ENCODE measurements at regions not wholly inside any gene's neighbourhood (a gene's known extent, or its start where the extent isn't known, plus 50 kb on each side); places are given as distances from the start of the nearest gene placed in this dataset.

- no peak for DNase-seq (ENCODE audit: low read depth)
These were observed 134.4 kb upstream of the BTBD3 start for GRCh38 chr20:11783102-11783850.

DNA sequence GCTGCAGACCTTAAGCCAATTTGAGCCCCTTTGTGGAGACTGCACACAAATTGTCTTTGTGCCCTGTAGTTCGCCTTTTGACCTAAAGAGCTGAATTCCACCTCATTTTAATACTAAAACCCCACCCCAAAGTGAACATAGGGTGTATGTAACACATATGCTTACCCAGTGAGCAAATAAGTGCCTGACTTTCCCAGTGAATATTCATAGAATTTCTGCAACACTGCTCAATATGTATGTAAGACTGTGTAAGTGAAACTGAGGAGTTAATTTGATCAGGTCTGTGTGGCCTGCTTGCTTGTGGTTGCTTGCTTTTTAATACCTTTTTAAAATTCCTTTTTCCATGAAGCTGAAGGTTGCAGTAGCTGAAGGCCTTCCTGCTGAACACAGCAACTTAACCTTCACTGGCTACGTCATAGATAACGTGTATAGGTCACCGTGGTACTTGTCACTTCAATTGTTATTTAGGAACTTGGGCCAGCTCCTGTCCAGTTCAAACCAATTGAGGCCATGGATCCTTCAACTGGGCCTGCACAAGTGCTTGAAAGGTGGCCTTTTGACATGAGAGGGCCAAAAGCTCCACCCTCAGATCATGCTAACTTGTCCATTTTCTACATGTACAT lies 131.7 kb upstream of the BTBD3 start:
- no peak for DNase-seq (ENCODE audit: low read depth)

DNA sequence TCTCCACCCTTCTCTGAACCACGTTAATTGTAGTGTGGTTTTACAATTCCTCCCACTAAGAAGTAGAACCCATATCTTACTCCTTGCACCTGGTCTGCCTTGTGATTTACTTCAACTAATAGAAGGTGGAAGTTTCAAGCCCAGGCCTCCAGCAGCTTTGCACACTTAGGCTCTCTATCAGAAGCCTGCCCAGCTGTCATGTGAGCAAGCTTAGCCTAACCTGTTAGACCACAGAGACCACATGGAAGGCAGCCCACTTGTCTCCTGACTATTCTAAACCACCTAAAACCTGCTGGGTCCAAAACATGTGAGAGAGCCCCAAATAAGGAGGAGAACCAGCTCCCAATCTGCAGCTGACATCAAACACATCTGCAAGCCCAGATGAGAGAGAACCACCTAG lies 127.6 kb upstream of the BTBD3 start:
- no peak for DNase-seq (ENCODE audit: low read depth)

- DNase-seq (ENCODE audit: low read depth) = no peak
These were observed 126.4 kb upstream of the BTBD3 start for GRCh38 chr20:11791316-11791715.

GRCh38 chr20:11791835-11792567 lies 125.7 kb upstream of the BTBD3 start:
- DNase-seq (ENCODE audit: low read depth) = no peak

DNA sequence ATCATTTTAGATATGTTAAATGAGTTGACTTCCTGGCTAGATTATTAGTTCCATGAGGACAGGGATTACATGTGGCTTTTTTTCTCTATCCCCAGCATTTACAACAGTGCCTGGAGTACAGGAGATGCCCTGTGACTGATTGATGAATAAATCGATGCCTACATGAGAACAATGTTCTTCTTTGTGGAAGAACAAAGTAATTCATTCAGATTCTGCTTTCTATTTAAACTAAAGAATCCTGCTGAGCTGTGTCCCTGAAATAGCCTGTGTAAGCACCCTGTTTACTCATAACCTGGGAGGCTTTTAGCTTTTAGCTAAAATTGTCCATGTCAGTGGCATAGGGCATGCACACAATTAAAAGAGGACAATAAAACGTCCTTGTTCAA lies 125.1 kb upstream of the BTBD3 start:
- DNase-seq (ENCODE audit: low read depth) = no peak

- no peak for DNase-seq (ENCODE audit: low read depth)
These were observed 123.2 kb upstream of the BTBD3 start for GRCh38 chr20:11794525-11794924.

GRCh38 chr20:11795071-11795615 lies 122.5 kb upstream of the BTBD3 start:
- DNase-seq (ENCODE audit: low read depth) = no peak

- DNase-seq (ENCODE audit: low read depth) = no peak
These were observed 121.7 kb upstream of the BTBD3 start for GRCh38 chr20:11796026-11796425.

DNA sequence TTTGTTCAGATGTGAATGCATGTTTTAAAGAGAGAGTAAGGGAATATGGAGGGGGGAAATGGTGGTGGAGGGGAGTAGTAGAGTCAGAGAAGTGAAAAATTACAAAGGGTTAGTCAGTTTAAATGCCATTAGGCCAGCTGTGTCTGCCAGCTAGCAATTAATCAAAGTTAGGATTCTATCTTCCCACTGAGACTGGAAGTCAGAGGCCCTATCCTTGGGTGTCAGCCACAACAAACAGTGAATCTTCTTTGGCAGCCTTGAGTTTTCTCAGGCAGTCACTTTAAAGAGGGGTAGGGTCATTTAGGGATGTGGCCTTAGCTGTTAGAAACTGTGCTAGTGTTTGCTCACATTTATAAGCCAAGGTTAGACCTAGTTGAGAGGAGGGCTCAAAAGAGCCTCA lies 120.5 kb upstream of the BTBD3 start:
- no peak for DNase-seq (ENCODE audit: low read depth)

DNA sequence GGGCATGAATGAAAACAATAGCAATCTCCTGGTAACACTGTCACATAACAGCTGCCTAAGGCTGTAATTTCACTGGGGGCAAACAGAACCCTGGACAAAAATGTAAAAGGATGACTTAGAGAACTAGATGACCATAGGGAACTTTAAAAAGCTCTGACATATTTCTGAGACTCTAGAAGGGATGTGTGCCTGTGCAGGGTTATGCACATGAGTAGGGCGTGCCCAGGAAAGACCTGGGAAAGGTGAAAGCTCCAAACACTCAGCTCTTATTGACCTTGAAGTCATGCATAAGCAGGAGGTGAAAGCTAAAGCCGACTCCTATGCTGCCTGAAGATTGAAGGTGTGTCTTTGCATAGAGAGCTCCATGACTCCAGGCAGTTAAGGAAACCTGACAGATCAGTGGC lies 118.4 kb upstream of the BTBD3 start:
- DNase-seq (ENCODE audit: low read depth) = no peak

DNA sequence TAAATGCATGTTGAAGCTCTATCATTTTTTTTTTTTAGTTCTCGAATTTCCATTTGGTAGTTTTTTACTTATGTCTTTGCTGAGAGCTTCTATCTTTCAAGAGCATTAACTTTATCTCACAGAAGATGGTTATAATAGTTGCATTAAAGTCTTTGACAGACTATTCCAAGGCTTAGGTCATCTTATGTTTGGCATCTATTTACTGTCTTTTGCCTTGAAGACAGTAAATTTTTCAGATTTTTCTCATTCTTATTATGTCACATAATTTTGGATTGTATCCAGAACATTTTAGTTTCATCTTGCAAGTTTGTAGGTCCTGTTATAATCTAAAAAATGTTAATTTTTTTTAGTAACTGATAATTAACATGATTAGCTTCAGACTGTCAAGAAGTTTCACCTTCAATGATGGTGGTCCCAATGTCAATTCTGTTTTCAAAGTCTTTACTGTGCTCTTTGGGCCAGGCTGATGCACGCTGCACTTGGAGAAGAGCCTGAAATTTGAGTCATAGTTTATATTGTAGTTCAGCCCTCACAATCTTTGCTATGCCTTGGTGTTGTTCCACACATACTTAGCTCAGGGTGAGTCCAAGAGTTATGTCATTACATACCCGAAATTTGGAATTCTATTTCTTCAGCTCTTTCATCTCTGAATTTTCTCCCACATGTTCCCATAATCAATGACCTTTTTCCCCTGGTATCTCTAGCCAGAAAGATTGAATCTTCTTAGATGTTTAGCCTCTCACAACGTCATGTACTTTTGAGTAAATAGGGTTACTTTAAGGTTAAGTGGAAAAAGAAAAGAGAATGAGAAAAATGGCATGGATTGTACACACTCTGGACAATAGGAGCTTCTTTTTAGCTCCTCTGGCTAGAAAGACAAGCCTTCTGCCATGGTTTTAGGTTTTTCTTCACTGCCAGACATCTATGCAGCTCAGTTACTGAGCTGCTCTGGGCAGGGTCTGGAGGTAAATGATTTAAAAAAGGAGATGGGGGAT lies 110.3 kb upstream of the BTBD3 start:
- no peak for DNase-seq (ENCODE audit: low read depth)

- no peak for DNase-seq (ENCODE audit: low read depth)
These were observed 108.9 kb upstream of the BTBD3 start for GRCh38 chr20:11808841-11809240.

- no peak for DNase-seq (ENCODE audit: low read depth)
These were observed 107.2 kb upstream of the BTBD3 start for GRCh38 chr20:11810311-11811083.

DNA sequence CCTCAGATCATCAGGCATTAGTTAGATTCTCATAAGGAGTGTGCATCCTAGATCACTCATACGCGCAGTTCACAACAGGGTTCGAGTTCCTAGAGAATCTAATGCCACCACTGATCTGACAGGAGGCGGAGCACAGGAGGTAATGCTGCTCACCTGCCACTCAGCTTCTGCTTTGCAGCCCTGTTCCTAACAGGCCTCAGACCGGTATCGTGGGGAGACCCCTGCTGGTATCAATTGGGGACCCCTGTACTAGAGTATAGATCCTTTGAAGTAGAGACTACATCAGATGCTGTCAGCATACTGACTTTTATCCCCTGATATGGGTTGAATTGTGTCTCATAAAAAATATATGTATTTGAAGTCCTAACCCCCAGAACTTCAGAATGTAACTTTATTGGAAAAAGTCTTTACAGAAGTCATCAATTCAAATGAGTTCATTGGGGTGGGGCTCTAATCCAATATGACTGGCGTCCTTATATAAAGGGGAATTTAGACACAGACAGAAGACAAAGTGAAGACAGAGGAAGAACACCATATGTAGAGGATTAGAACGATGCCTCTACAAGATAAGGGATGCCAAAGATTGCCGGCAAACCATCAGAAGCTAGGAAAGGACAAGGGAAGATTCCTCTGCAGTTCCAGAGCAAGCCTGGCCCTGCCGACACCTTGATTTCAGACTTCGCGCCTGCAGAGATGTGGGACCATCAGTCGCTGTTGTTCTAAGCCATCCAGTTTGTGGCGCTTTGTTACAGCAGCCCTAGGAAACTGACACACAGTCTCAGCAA lies 104.4 kb upstream of the BTBD3 start:
- DNase-seq (ENCODE audit: low read depth) = no peak

DNA sequence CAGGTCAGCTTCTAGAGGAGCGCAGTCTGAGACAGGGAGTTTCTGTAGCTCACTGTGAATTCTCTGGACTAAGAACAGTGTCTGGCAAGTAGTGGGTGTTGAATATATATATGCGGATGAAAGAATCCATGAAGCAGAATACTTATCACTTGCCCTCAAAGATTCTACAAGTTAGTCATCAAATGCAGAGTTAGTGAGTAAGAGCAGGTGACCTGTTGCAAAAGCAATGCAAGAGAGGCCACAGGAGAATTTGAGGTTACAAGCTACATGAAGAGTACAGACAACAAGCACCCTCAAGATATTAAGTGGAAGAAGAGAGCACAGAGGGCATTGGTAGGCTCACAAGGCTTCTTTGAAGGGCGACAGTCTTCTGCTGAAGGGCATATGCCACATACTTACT lies 103.4 kb upstream of the BTBD3 start:
- DNase-seq (ENCODE audit: low read depth) = no peak

GRCh38 chr20:11820838-11821237 lies 96.9 kb upstream of the BTBD3 start:
- DNase-seq (ENCODE audit: low read depth) = no peak

- no peak for DNase-seq (ENCODE audit: low read depth)
These were observed 95.2 kb upstream of the BTBD3 start for GRCh38 chr20:11822540-11822794.

- DNase-seq (ENCODE audit: low read depth) = no peak
These were observed 91.4 kb upstream of the BTBD3 start for GRCh38 chr20:11826334-11826733.

DNA sequence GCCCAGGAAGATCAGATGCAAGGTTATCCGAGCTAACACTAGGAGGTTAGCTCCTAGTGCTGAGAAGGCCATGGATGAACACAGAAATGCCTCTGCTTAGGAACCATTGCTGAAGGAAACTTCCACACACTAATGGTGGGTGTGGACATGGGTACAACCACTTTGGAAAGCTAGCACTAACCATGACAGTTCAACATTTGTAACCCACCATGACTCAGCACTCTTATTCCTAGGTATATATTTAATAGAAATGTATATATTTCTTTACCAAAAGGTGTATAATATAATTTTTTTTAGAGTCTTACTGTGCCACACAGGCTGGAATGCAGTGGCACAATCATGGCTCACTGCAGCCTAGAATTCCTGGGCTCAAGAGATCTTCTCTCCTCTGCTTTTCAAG lies 85.3 kb upstream of the BTBD3 start:
- no peak for DNase-seq (ENCODE audit: low read depth)

GRCh38 chr20:11832851-11833250 lies 84.8 kb upstream of the BTBD3 start:
- no peak for DNase-seq (ENCODE audit: low read depth)

Measured in CMK (cell line).